Upper lobe of left lung (tissue), 6 donors: ENCODE measurements at regions not wholly inside any gene's neighbourhood (a gene's known extent, or its start where the extent isn't known, plus 50 kb on each side); places are given as distances from the start of the nearest gene placed in this dataset.

Experiments used
- ATAC-seq, 2 donors: fragments of 200-7000 bp; cut with Tn5 transposase; one replicate each; pipeline ENCODE4 v1.9.1; 2022; ENCODE audit warnings: mild to moderate bottlenecking in 2 of 2, moderate library complexity in 2 of 2; ENCODE audit not compliant: low FRiP score in 2 of 2
- DNase-seq, 2 donors: peaks; one replicate each; pipeline ENCODE4 v3.0.0-alpha.2; 2019 to 2020
- H3K27ac ChIP-seq, 4 donors: fragments of 200-600 bp; sonication (generic); one replicate each; pipeline ENCODE4 v1.5.1; 2016 to 2019
- H3K27me3 ChIP-seq, 4 donors: fragments of 200-600 bp; sonication (generic); one replicate each; pipeline ENCODE4 v1.5.1; 2017 to 2019
- H3K36me3 ChIP-seq, 4 donors: fragments of 200-600 bp; sonication (generic); one replicate each; pipeline ENCODE4 v1.5.1; 2016 to 2019
- H3K4me1 ChIP-seq, 4 donors: fragments of 200-600 bp; sonication (generic); one replicate each; pipeline ENCODE4 v1.5.1; 2018 to 2019
- H3K4me3 ChIP-seq, 4 donors: fragments of 200-600 bp; sonication (generic); one replicate each; pipeline ENCODE4 v1.5.1; 2017 to 2019; ENCODE audit warnings: mild to moderate bottlenecking in 2 of 4, moderate library complexity in 1 of 4
- H3K9me3 ChIP-seq, 4 donors: fragments of 200-600 bp; sonication (generic); one replicate each; pipeline ENCODE4 v1.5.1; 2018 to 2019
- EP300 ChIP-seq, 4 donors: sonication (generic); formaldehyde crosslinking; IDR thresholded peaks; one replicate each; pipeline ENCODE4 v1.5.1; 2017; ENCODE audit warnings: antibody characterized with exemption in 4 of 4, control low read depth in 2 of 4
- POLR2A ChIP-seq, 4 donors: fragments of 450-650 bp; IDR thresholded peaks; one replicate each; pipeline ENCODE4 v1.5.1; 2016 to 2017; ENCODE audit warnings: antibody characterized with exemption in 4 of 4, mild to moderate bottlenecking in 2 of 4
- POLR2AphosphoS5 ChIP-seq, 2 donors: sonication (generic); formaldehyde crosslinking; IDR thresholded peaks; one replicate each; pipeline ENCODE4 v1.5.1; 2017; ENCODE audit warnings: antibody characterized with exemption in 2 of 2
- WGBS, 2 donors: methylation state at CpG; one replicate each; pipeline ENCODE4 v1.1.5; 2017 to 2018; 5-methylcytosine and 5-hydroxymethylcytosine counted together
- TF ChIP-seq, protein P1 (sequence below), 6 experiments: fragments of 450-650 bp in 4 of 6; fragments of 200-600 bp in 2 of 6; sonication (generic) in 2 of 6; IDR thresholded peaks; one replicate each; pipeline ENCODE4 v1.5.1; 2016 to 2019; ENCODE audit warnings: antibody characterized with exemption in 6 of 6
- donor health status: DM: no; HTN: no; CAD: no; lungs with moderate emphysema.
- donor health status: DM: no; HTN: yes; CAD: no; lungs with severe emphysema.

DNA sequence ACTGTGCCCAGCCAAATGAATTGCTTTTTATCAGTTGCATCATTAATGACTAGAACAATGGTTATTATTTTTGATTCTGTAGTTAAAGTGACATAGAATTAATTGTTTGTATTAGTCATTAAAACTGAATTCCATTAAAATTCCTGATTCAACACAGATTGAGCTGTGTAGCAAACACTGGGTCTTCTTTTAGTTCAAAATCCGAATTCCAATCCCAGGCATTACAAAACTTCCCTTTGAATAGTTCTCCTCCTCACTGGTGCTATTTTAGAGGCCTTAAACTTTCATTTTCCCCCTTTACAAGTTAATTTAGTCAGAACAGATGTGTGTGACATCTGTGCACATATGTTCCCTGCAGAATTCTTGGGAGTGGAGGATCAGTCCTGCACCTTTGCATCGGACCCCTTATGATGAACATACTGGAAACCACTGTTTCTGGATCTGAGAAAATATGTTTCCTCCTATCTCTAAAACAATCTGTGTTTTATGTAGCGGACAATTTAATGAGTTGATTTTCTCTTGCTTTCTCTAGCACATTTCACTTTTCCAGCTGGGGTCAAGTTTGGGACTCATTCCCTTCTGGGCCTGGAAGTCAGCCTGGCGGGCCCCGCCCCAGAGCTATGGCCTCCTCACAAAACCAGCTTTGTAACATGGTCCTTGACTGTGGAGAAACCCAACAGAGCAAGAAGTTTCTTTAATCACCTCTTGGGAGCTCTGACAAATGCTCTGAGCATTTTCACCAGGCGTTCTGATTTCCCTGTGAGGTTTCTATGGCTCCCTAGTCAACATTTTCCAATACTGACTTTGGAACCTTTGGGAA, 87.9 kb upstream of the MAMDC2 start:
- WGBS, 2 donors: 71 to 86% methylated on average over 6 of the region's 6 CpGs
- H3K4me1 ChIP-seq: no peaks in the 10 kb centered on the region
- no peak overlapping the region for H3K27ac ChIP-seq
- H3K27me3 ChIP-seq: no peaks in the 10 kb centered on the region
- no peaks in the 10 kb centered on the region for H3K9me3 ChIP-seq
- DNase-seq (peak in 1 of 2 donors; percentile 25), ATAC-seq (no peak)
- no peaks in the 10 kb centered on the region for H3K36me3 ChIP-seq
- no peak overlapping the region for H3K4me3 ChIP-seq
- TF ChIP-seq POLR2A (IDR thresholded peaks at IDR 0.05): no peak
- TF ChIP-seq, protein P1, sequence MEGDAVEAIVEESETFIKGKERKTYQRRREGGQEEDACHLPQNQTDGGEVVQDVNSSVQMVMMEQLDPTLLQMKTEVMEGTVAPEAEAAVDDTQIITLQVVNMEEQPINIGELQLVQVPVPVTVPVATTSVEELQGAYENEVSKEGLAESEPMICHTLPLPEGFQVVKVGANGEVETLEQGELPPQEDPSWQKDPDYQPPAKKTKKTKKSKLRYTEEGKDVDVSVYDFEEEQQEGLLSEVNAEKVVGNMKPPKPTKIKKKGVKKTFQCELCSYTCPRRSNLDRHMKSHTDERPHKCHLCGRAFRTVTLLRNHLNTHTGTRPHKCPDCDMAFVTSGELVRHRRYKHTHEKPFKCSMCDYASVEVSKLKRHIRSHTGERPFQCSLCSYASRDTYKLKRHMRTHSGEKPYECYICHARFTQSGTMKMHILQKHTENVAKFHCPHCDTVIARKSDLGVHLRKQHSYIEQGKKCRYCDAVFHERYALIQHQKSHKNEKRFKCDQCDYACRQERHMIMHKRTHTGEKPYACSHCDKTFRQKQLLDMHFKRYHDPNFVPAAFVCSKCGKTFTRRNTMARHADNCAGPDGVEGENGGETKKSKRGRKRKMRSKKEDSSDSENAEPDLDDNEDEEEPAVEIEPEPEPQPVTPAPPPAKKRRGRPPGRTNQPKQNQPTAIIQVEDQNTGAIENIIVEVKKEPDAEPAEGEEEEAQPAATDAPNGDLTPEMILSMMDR (IDR thresholded peaks at IDR 0.05): no peak
- no peak for TF ChIP-seq POLR2AphosphoS5 (IDR thresholded peaks at IDR 0.05)
- TF ChIP-seq EP300 (IDR thresholded peaks at IDR 0.05): no peak

DNA sequence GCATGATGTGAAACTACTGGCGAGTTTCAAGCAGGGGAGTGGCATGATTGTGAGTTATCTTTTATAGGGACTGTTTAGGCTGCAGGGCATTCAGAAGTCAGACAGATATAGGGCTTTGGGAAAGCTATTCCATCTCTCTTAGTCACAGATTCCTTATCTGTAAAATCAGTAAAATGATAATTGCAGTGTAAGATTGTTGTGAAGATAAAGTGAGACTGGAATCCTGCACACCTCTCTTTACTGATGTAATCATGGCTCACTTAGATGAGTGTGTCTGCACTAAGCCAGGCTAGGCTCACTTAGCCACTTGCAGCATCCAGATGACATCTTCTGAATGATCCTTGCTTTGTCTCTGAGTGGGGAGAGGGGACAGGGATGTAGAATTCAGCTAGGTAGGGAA, 81.8 kb upstream of the MAMDC2 start:
- no peak for ATAC-seq
- no peak for DNase-seq
- no peaks in the 10 kb centered on the region for H3K27me3 ChIP-seq
- WGBS, 2 donors: 80% methylated on average over 1 of the region's 1 CpG
- no peaks in the 10 kb centered on the region for H3K9me3 ChIP-seq
- no peak overlapping the region for H3K27ac ChIP-seq
- H3K4me1 ChIP-seq: no peaks in the 10 kb centered on the region
- no peak overlapping the region for H3K4me3 ChIP-seq
- no peaks in the 10 kb centered on the region for H3K36me3 ChIP-seq
- TF ChIP-seq POLR2A (IDR thresholded peaks at IDR 0.05) (no peak), POLR2AphosphoS5 (IDR thresholded peaks at IDR 0.05) (no peak), EP300 (IDR thresholded peaks at IDR 0.05) (no peak)
- TF ChIP-seq, protein P1 (IDR thresholded peaks at IDR 0.05): no peak

DNA sequence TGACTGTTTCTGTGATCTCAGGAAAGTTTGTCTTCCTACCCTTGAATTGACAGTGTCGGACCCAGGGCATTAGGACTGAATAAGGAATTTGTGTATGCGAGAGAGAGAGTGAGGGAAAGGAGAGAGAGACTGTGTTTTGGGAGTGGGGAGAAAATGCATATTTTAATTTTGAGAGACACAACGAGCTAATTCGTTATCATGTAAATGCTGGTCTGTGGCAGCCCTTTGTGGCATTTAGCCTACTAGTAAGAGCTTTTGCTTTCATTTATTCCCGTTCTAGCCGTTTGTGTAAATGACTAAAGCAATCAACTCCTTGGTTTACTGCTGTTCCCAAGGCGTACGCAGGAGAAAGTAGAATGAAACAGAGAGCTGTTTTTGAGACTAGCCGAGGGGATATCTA, 79.8 kb upstream of the MAMDC2 start:
- Histone ChIP-seq H3K27ac (no peak overlapping the region), H3K9me3 (no peaks in the 10 kb centered on the region), H3K27me3 (no peaks in the 10 kb centered on the region), H3K4me3 (no peak overlapping the region), H3K36me3 (no peaks in the 10 kb centered on the region), H3K4me1 (no peaks in the 10 kb centered on the region)
- ATAC-seq: no peak
- no peak for TF ChIP-seq EP300 (IDR thresholded peaks at IDR 0.05)
- no peak for TF ChIP-seq POLR2A (IDR thresholded peaks at IDR 0.05)
- TF ChIP-seq POLR2AphosphoS5 (IDR thresholded peaks at IDR 0.05): no peak
- TF ChIP-seq, protein P1 (IDR thresholded peaks at IDR 0.05): no peak
- 64 to 74% methylated on average over 9 of the region's 9 CpGs for WGBS, 2 donors
- DNase-seq: no peak

DNA sequence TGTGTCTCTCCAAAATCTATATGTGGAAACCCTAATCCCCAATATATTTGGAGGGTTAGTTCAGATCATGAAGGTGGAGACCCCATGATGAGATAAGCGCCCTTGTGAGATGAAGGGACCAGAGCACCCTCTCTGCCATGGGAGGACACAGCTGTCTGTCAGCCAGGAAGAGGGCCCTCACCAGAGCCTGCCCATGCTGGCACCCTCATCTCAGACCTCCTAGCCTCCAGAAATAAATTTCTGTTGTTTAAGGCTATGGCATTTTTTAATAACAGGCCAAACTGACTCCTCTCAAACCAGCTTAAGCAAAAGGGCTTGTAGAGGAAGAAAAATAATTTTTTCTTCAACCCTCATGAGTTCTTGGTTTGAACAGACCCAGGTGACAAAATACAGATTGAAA, 79.2 kb upstream of the MAMDC2 start:
- no peaks in the 10 kb centered on the region for H3K9me3 ChIP-seq
- H3K4me1 ChIP-seq: no peaks in the 10 kb centered on the region
- H3K4me3 ChIP-seq: no peak overlapping the region
- WGBS, 2 donors: 78 to 83% methylated on average over 1 of the region's 1 CpG
- no peaks in the 10 kb centered on the region for H3K36me3 ChIP-seq
- H3K27me3 ChIP-seq: no peaks in the 10 kb centered on the region
- TF ChIP-seq, protein P1 (IDR thresholded peaks at IDR 0.05): no peak
- TF ChIP-seq POLR2AphosphoS5 (IDR thresholded peaks at IDR 0.05): no peak
- no peak for TF ChIP-seq EP300 (IDR thresholded peaks at IDR 0.05)
- no peak for TF ChIP-seq POLR2A (IDR thresholded peaks at IDR 0.05)
- H3K27ac ChIP-seq: no peak overlapping the region
- ATAC-seq: no peak
- no peak for DNase-seq
